GM23338 (cell line): ENCODE measurements at regions not wholly inside any gene's neighbourhood (a gene's known extent, or its start where the extent isn't known, plus 50 kb on each side); places are given as distances from the start of the nearest gene placed in this dataset. TPM values are rescaled to one million over a fixed set of nuclear protein-coding genes. Genes with fewer than 3 reads are reported as not detected.

Experiments used
- ATAC-seq: fragments of 200-7000 bp; cut with Tn5 transposase; 3 replicates; pipeline ENCODE4 v1.9.1; 2020
- DNase-seq: peaks from one replicate; pipeline ENCODE4 v3.0.0-alpha.2; 2015; ENCODE audit warnings: low spot score
- H2AFZ ChIP-seq: fragments of 200-600 bp; sonication (generic); 2 replicates; pipeline ENCODE4 v1.8.0; 2016; ENCODE audit warnings: antibody characterized with exemption, mild to moderate bottlenecking, moderate library complexity
- H3F3A ChIP-seq: fragments of 200-600 bp; sonication (generic); replicated peaks from 2 replicates; pipeline ENCODE4 v1.8.0; 2017; ENCODE audit warnings: antibody characterized with exemption, mixed run types, low read depth
- H3K27ac ChIP-seq: fragments of 200-600 bp; sonication (generic); 2 replicates; pipeline ENCODE4 v1.6.1; 2016; ENCODE audit warnings: low read depth
- H3K27me3 ChIP-seq: fragments of 200-600 bp; sonication (generic); 2 replicates; pipeline ENCODE4 v1.8.0; 2016; ENCODE audit warnings: mild to moderate bottlenecking, mixed run types, moderate library complexity; ENCODE audit not compliant: insufficient read depth
- H3K36me3 ChIP-seq: fragments of 200-600 bp; sonication (generic); 2 replicates; pipeline ENCODE4 v1.8.0; 2016; ENCODE audit warnings: mild to moderate bottlenecking; ENCODE audit not compliant: insufficient read depth
- H3K4me1 ChIP-seq: fragments of 200-600 bp; sonication (generic); 2 replicates; pipeline ENCODE4 v1.8.0; 2016; ENCODE audit warnings: mild to moderate bottlenecking, moderate library complexity; ENCODE audit not compliant: insufficient read depth
- H3K4me2 ChIP-seq: fragments of 200-600 bp; sonication (generic); 2 replicates; pipeline ENCODE4 v1.7.1; 2017; ENCODE audit warnings: mixed run types
- H3K4me3 ChIP-seq: fragments of 200-600 bp; sonication (generic); 2 replicates; pipeline ENCODE4 v1.6.1; 2016; ENCODE audit warnings: mixed run types
- H3K79me2 ChIP-seq: fragments of 200-600 bp; sonication (generic); replicated peaks from 2 replicates; pipeline ENCODE4 v1.8.0; 2017; ENCODE audit warnings: mild to moderate bottlenecking; ENCODE audit not compliant: insufficient read depth
- H3K9me2 ChIP-seq: fragments of 200-600 bp; sonication (generic); 2 replicates; pipeline ENCODE4 v1.8.0; 2017; ENCODE audit not compliant: insufficient read depth
- H4K20me1 ChIP-seq: fragments of 200-600 bp; sonication (generic); replicated peaks from 2 replicates; pipeline ENCODE4 v1.8.0; 2017; ENCODE audit warnings: mild to moderate bottlenecking; ENCODE audit not compliant: insufficient read depth
- H3K27ac Mint-ChIP-seq: 2 replicates; pipeline ENCODE4 v1.8.0; 2020; ENCODE audit warnings: inconsistent platforms, mild to moderate bottlenecking, moderate library complexity, mixed read lengths
- H3K27me3 Mint-ChIP-seq: 3 replicates; pipeline ENCODE4 v1.8.0; 2022; ENCODE audit warnings: low read depth, mild to moderate bottlenecking, moderate library complexity, mixed read lengths, inconsistent platforms; ENCODE audit not compliant: insufficient read depth, poor library complexity
- H3K36me3 Mint-ChIP-seq: 3 replicates; pipeline ENCODE4 v1.8.0; 2021; ENCODE audit warnings: low read depth, mild to moderate bottlenecking, inconsistent platforms, moderate library complexity, mixed read lengths
- H3K4me1 Mint-ChIP-seq: 3 replicates; pipeline ENCODE4 v1.8.0; 2020; ENCODE audit warnings: mild to moderate bottlenecking, inconsistent platforms, mixed read lengths
- H3K4me3 Mint-ChIP-seq: 3 replicates; pipeline ENCODE4 v1.8.0; 2021; ENCODE audit warnings: moderate library complexity, mild to moderate bottlenecking, inconsistent platforms, mixed read lengths
- H3K9me3 Mint-ChIP-seq: 3 replicates; pipeline ENCODE4 v1.8.0; 2020; ENCODE audit warnings: moderate library complexity, mild to moderate bottlenecking, inconsistent platforms, mixed read lengths
- CREB1 ChIP-seq: fragments of 250-450 bp; sonication (Bioruptor Pico); IDR thresholded peaks from 2 replicates; pipeline ENCODE4 v1.5.0; 2020; ENCODE audit warnings: low read depth, mild to moderate bottlenecking, moderate library complexity
- ETS1 ChIP-seq: IDR thresholded peaks from 2 replicates; pipeline ENCODE4 v1.6.1; 2016; ENCODE audit warnings: antibody characterized with exemption
- EZH2 ChIP-seq: fragments of 200-600 bp; sonication (generic); IDR thresholded peaks from one replicate; pipeline ENCODE4 v1.8.0; 2017; ENCODE audit warnings: antibody characterized with exemption, mild to moderate bottlenecking, low read depth; ENCODE audit not compliant: unreplicated experiment
- NANOG ChIP-seq: IDR thresholded peaks from 2 replicates; pipeline ENCODE4 v1.6.1; 2016; ENCODE audit warnings: antibody characterized with exemption, borderline replicate concordance
- POLR2AphosphoS5 ChIP-seq: IDR thresholded peaks from 2 replicates; pipeline ENCODE4 v1.6.1; 2016; ENCODE audit warnings: antibody characterized with exemption, low read depth
- STAT1 ChIP-seq: IDR thresholded peaks from one replicate; pipeline ENCODE4 v1.6.1; 2016; ENCODE audit warnings: antibody characterized with exemption; ENCODE audit not compliant: unreplicated experiment
- ZNF114 ChIP-seq: fragments of 250-450 bp; sonication (Bioruptor Pico); IDR thresholded peaks from 2 replicates; pipeline ENCODE4 v1.5.0; 2020; ENCODE audit warnings: mild to moderate bottlenecking, moderate library complexity
- small RNA-seq: library from RNA; depleted of rRNA; stranded (forward); fragments of <200 nt; gene quantifications from one replicate; pipeline ENCODE3, GENCODE V24; 2014; ENCODE audit warnings: low replicate concordance
- TF ChIP-seq, protein P1 (sequence below), 2 experiments: fragments of 200-600 bp in 1 of 2; sonication (generic) in 1 of 2; conservative IDR thresholded peaks; 2 replicates each; pipeline versions ENCODE4 v1.5.1 to v1.6.1; 2016 to 2017; ENCODE audit warnings: antibody characterized with exemption in 2 of 2, low read depth in 2 of 2, mild to moderate bottlenecking in 2 of 2, moderate library complexity in 1 of 2

- ATAC-seq: no peak
- Histone ChIP-seq H4K20me1 (no peaks in the 10 kb centered on the region), H3K79me2 (no peaks in the 10 kb centered on the region), H3K4me1 (no peaks in the 10 kb centered on the region), H3K9me2 (peaks cover 3% of the 10 kb centered on the region; the same call in 1 of the 2 replicates), H3F3A (no peaks in the 10 kb centered on the region), H3K27me3 (no peaks in the 10 kb centered on the region), H3K4me3 (no peak overlapping the region), H3K4me2 (no peak overlapping the region), H2AFZ (no peak overlapping the region), H3K36me3 (no peaks in the 10 kb centered on the region), H3K27ac (no peak overlapping the region)
- H3K27me3 Mint-ChIP-seq: peaks cover 13% of the 10 kb centered on the region
- DNase-seq: no peak
- H3K27ac Mint-ChIP-seq: no peak overlapping the region
- TF ChIP-seq EZH2 (no peak), NANOG (no peak), ETS1 (no peak), POLR2AphosphoS5 (no peak), STAT1 (no peak), CREB1 (no peak), ZNF114 (no peak)
- TF ChIP-seq, protein P1, sequence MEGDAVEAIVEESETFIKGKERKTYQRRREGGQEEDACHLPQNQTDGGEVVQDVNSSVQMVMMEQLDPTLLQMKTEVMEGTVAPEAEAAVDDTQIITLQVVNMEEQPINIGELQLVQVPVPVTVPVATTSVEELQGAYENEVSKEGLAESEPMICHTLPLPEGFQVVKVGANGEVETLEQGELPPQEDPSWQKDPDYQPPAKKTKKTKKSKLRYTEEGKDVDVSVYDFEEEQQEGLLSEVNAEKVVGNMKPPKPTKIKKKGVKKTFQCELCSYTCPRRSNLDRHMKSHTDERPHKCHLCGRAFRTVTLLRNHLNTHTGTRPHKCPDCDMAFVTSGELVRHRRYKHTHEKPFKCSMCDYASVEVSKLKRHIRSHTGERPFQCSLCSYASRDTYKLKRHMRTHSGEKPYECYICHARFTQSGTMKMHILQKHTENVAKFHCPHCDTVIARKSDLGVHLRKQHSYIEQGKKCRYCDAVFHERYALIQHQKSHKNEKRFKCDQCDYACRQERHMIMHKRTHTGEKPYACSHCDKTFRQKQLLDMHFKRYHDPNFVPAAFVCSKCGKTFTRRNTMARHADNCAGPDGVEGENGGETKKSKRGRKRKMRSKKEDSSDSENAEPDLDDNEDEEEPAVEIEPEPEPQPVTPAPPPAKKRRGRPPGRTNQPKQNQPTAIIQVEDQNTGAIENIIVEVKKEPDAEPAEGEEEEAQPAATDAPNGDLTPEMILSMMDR (conservative IDR thresholded peaks at IDR 0.05; ENCODE audit: low read depth in 2 of 2): no peak
- H3K9me3 Mint-ChIP-seq: peaks cover 25% of the 10 kb centered on the region
- H3K4me1 Mint-ChIP-seq: peaks cover 2% of the 10 kb centered on the region; the same call in 1 of the 3 replicates
- H3K4me3 Mint-ChIP-seq: no peak overlapping the region
- peaks cover 6% of the 10 kb centered on the region; the same call in 2 of the 3 replicates for H3K36me3 Mint-ChIP-seq
Observed at GRCh38 chr16:86459266-86459665, 51.1 kb upstream of the FOXF1 start.

Small RNAs in the stretch of these regions (small RNA-seq; reads per million reads assigned to genes)
- gene RF00019: not detected
